ENCODE measurements at regions not wholly inside any gene's neighbourhood (a gene's known extent, or its start where the extent isn't known, plus 50 kb on each side); places are given as distances from the start of the nearest gene placed in this dataset.

DNA sequence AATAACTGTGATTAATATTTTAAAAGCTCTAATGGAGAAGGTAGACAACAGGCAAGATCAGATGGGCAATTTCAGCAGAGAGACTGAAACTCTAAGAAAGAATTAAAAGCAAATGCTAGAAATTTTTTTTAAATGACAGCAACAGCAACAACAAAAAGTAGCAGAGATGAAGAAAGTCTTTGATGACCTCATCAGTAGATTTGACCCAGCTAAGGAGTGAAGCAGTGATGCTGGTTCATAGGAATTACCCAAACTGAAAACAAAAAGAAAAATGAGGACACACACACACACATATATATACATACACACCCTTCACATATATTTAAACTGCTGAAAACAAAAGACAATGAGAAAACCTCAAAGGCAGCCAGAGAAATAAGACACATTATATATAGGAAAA, 197.6 kb upstream of the ARID1B start:
- TF ChIP-seq EZH2 (IDR thresholded peaks at IDR 0.05; ENCODE audit: insufficient read depth, poor library complexity, severe bottlenecking): no peak
- no peak for TF ChIP-seq EZH2phosphoT487 (IDR thresholded peaks at IDR 0.05; ENCODE audit: insufficient read depth, low read depth)

Measured in GM23248 (cell line).